C4-2B (cell line): ENCODE measurements at regions not wholly inside any gene's neighbourhood (a gene's known extent, or its start where the extent isn't known, plus 50 kb on each side); places are given as distances from the start of the nearest gene placed in this dataset.

ENCODE experiments used
- H3K27ac ChIP-seq: fragments of 450-650 bp; 2 replicates; pipeline ENCODE4 v1.5.1; 2017
- CTCF ChIP-seq: fragments of 450-650 bp; conservative IDR thresholded peaks from 2 replicates; pipeline ENCODE4 v1.5.1; 2017; ENCODE audit warnings: mild to moderate bottlenecking
- ZFX ChIP-seq: fragments of 450-650 bp; IDR thresholded peaks from 2 replicates; pipeline ENCODE4 v1.6.1; 2017

DNA sequence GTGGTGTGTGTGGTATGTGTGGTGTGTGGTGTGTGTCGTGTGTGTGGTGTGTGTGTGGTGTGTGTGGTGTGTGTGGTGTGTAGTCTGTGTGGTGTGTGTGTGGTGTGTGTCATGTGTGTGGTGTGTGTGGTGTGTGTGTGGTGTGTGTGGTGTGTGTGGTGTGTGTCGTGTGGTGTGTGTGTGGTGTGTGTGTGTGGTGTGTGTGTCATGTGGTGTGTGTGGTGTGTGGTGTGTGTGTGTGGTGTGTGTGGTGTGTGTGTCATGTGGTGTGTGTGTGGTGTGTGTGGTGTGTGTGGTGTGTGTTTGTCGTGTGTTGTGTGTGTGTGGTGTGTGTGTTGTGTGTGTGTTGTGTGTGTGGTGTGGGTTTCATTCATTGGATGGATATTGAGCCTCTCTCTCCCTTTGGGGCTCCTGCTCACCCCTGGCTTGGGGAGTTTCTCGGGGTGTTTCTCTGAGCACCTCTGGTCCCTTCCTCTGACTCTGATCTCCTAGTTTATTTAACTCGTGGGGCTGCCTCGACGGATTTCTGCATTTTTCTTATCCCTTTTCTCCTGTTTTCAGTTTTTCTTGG lies 145.8 kb downstream of the DNAJB6 start:
- TF ChIP-seq ZFX (no peak), CTCF (no peak)

GRCh38 chr7:157483515-157483914 lies 146.7 kb downstream of the DNAJB6 start:
- TF ChIP-seq ZFX (no peak), CTCF (no peak)

More for the DNA sequence above, 145.8 kb downstream of the DNAJB6 start:
- no peak overlapping the region for H3K27ac ChIP-seq

GRCh38 chr7:157483971-157484410 lies 147.2 kb downstream of the DNAJB6 start:
- H3K27ac ChIP-seq = no peak overlapping the region
- TF ChIP-seq CTCF (no peak), ZFX (no peak)

More at GRCh38 chr7:157483515-157483914, 146.7 kb downstream of the DNAJB6 start:
- no peak overlapping the region for H3K27ac ChIP-seq

- TF ChIP-seq CTCF = no peak
- no peak overlapping the region for H3K27ac ChIP-seq
Observed at GRCh38 chr7:157484411-157485081, 147.7 kb downstream of the DNAJB6 start.

DNA sequence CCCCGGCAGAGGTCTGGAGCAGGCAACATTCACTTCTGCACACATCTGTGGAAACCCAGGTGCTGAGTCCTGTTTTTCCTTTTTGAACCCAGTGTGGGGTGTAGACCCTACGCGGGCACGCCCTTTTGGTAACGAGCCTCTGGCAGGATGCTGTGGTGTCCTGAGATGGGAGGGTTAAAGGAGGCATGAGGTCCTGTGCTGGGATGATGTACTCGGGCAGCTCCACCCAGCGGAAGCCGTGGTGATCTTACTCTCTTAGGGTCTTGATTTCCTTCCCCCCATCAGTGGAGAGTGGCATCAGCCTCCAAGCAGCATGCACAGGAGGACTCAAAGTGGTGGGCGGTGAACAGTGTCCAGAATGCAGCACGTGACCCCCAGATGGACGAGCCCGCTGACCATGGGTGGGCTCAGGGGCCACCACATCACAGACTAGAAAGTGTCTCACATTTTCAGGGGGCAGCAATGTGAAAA lies 148.6 kb downstream of the DNAJB6 start:
- no peak for TF ChIP-seq ZFX
- no peak for TF ChIP-seq CTCF
- no peak overlapping the region for H3K27ac ChIP-seq

- H3K27ac ChIP-seq = no peak overlapping the region
- no peak for TF ChIP-seq CTCF
- no peak for TF ChIP-seq ZFX
Observed at GRCh38 chr7:157486007-157486755, 149.4 kb downstream of the DNAJB6 start.
